Sigmoid colon (tissue), 4 donors: ENCODE measurements at regions not wholly inside any gene's neighbourhood (a gene's known extent, or its start where the extent isn't known, plus 50 kb on each side); places are given as distances from the start of the nearest gene placed in this dataset.
"Not testable (repeated sequence)": the region's sequence is repeated elsewhere in the genome, so short reads cannot be mapped to it uniquely, and the experiment has no call there.

Experiments used
- POLR2AphosphoS5 ChIP-seq, 4 donors: sonication (generic); formaldehyde crosslinking; IDR thresholded peaks; one replicate each; pipeline ENCODE4 v1.6.1; 2017; ENCODE audit warnings: antibody characterized with exemption in 4 of 4
- TF ChIP-seq, protein P1 (sequence below), 4 experiments: fragments of 450-650 bp in 3 of 4; fragments of 200-600 bp in 1 of 4; IDR thresholded peaks; one replicate each; pipeline ENCODE4 v1.5.1; 2016 to 2019; ENCODE audit warnings: antibody characterized with exemption in 4 of 4, mild to moderate bottlenecking in 3 of 4, moderate library complexity in 2 of 4

- not testable (repeated sequence) for TF ChIP-seq POLR2AphosphoS5 (IDR thresholded peaks at IDR 0.05)
- TF ChIP-seq, protein P1, sequence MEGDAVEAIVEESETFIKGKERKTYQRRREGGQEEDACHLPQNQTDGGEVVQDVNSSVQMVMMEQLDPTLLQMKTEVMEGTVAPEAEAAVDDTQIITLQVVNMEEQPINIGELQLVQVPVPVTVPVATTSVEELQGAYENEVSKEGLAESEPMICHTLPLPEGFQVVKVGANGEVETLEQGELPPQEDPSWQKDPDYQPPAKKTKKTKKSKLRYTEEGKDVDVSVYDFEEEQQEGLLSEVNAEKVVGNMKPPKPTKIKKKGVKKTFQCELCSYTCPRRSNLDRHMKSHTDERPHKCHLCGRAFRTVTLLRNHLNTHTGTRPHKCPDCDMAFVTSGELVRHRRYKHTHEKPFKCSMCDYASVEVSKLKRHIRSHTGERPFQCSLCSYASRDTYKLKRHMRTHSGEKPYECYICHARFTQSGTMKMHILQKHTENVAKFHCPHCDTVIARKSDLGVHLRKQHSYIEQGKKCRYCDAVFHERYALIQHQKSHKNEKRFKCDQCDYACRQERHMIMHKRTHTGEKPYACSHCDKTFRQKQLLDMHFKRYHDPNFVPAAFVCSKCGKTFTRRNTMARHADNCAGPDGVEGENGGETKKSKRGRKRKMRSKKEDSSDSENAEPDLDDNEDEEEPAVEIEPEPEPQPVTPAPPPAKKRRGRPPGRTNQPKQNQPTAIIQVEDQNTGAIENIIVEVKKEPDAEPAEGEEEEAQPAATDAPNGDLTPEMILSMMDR (IDR thresholded peaks at IDR 0.05): not testable (repeated sequence)
These were observed 1039.0 kb downstream of the NR2F1-AS1 start for GRCh38 chr5:92542017-92542416.
